H1 (cell line): ENCODE measurements at regions not wholly inside any gene's neighbourhood (a gene's known extent, or its start where the extent isn't known, plus 50 kb on each side); places are given as distances from the start of the nearest gene placed in this dataset.

ENCODE experiments used
- CBX8 ChIP-seq: fragments of 300-800, 300-1000 bp; sonication (generic); IDR thresholded peaks from 2 replicates; pipeline ENCODE4 v1.7.1; 2016; ENCODE audit warnings: low read depth, low read length, borderline replicate concordance
- CHD2 ChIP-seq: IDR thresholded peaks from 2 replicates; pipeline ENCODE4 v1.6.1; 2012; ENCODE audit warnings: low read length, improper control_type of control experiment
- NANOG ChIP-seq: IDR thresholded peaks from 2 replicates; pipeline ENCODE4 v1.6.1; 2011; ENCODE audit warnings: low read length, low read depth, mild to moderate bottlenecking, inconsistent platforms; ENCODE audit not compliant: insufficient read depth, poor library complexity, severe bottlenecking
- POU5F1 ChIP-seq: IDR thresholded peaks from 2 replicates; pipeline ENCODE4 v1.6.1; 2011; ENCODE audit warnings: low read depth, mild to moderate bottlenecking, low read length, moderate library complexity
- RBBP5 ChIP-seq: IDR thresholded peaks from 2 replicates; pipeline ENCODE4 v1.7.1; 2012; ENCODE audit warnings: low read depth, mild to moderate bottlenecking, inconsistent platforms, low read length, moderate library complexity, borderline replicate concordance
- RXRA ChIP-seq: IDR thresholded peaks from 2 replicates; pipeline ENCODE4 v1.6.1; 2011; ENCODE audit warnings: low read depth, mild to moderate bottlenecking, low read length, moderate library complexity; ENCODE audit not compliant: insufficient read depth

- TF ChIP-seq NANOG = no peak
- TF ChIP-seq POU5F1 = no peak
- TF ChIP-seq RXRA = no peak
- no peak for TF ChIP-seq RBBP5
- TF ChIP-seq CHD2 = no peak
- no peak for TF ChIP-seq CBX8
- TF ChIP-seq, all 59 proteins: peak for 0
Measured at GRCh38 chr2:118632921-118633320, 214.5 kb downstream of the EN1 start (continued).
